Transverse colon (tissue), 3 donors: ENCODE measurements at regions not wholly inside any gene's neighbourhood (a gene's known extent, or its start where the extent isn't known, plus 50 kb on each side); places are given as distances from the start of the nearest gene placed in this dataset.

Experiments used
- CTCF ChIP-seq, 5 experiments: fragments of 200-600 bp in 3 of 5; fragments of 450-650 bp in 2 of 5; sonication (generic) in 3 of 5; IDR thresholded peaks; 1 replicate in 2 of 5; 2 replicates in 3 of 5; pipeline ENCODE4 v1.5.1; 2016 to 2017; ENCODE audit warnings: antibody characterized with exemption in 5 of 5, inconsistent platforms in 3 of 5, mild to moderate bottlenecking in 2 of 5, moderate library complexity in 1 of 5
- EP300 ChIP-seq: sonication (generic); formaldehyde crosslinking; IDR thresholded peaks from one replicate; pipeline ENCODE4 v1.6.1; 2017; ENCODE audit warnings: antibody characterized with exemption, low read depth
- POLR2A ChIP-seq: fragments of 450-650 bp; IDR thresholded peaks from one replicate; pipeline ENCODE4 v1.6.1; 2016; ENCODE audit warnings: antibody characterized with exemption, mild to moderate bottlenecking, moderate library complexity

GRCh38 chr6:134103006-134103405 lies 50.6 kb upstream of the SLC2A12 start:
- no peak for TF ChIP-seq EP300
- TF ChIP-seq CTCF (IDR thresholded peaks at IDR 0.05) = no peak
- TF ChIP-seq POLR2A = no peak
